OCI-LY3 (cell line): ENCODE measurements at regions not wholly inside any gene's neighbourhood (a gene's known extent, or its start where the extent isn't known, plus 50 kb on each side); places are given as distances from the start of the nearest gene placed in this dataset.

Source experiments
- CTCF ChIP-seq: fragments of 200-600, 300-600 bp; sonication (generic); IDR thresholded peaks from 2 replicates; pipeline ENCODE4 v1.5.1; 2014; ENCODE audit warnings: antibody characterized with exemption, low read length, low read depth
- EZH2phosphoT487 ChIP-seq: fragments of 200-600 bp; shearing (Covaris generic); IDR thresholded peaks from 2 replicates; pipeline ENCODE4 v1.6.1; 2018; ENCODE audit warnings: antibody characterized with exemption, mixed run types, low read depth

- TF ChIP-seq CTCF (no peak), EZH2phosphoT487 (no peak)
These were observed 380.7 kb upstream of the CELF4 start for GRCh38 chr18:37946324-37946723.
